Ovary (tissue), 1 donor: ENCODE measurements at regions not wholly inside any gene's neighbourhood (a gene's known extent, or its start where the extent isn't known, plus 50 kb on each side); places are given as distances from the start of the nearest gene placed in this dataset.

Source experiments
- EP300 ChIP-seq: sonication (generic); formaldehyde crosslinking; IDR thresholded peaks from one replicate; pipeline ENCODE4 v1.6.1; 2017; ENCODE audit warnings: antibody characterized with exemption
- POLR2A ChIP-seq: fragments of 450-650 bp; IDR thresholded peaks from one replicate; pipeline ENCODE4 v1.6.1; 2017; ENCODE audit warnings: antibody characterized with exemption, mild to moderate bottlenecking, moderate library complexity

GRCh38 chr3:95725770-95726169 lies 1088.6 kb upstream of the EPHA6 start:
- TF ChIP-seq POLR2A (no peak), EP300 (no peak)
